Large intestine (tissue), 3 donors: ENCODE measurements at regions not wholly inside any gene's neighbourhood (a gene's known extent, or its start where the extent isn't known, plus 50 kb on each side); places are given as distances from the start of the nearest gene placed in this dataset.
A peak's percentile ranks its signal among the peaks of the same experiment; 100 is the strongest.
"Not testable (repeated sequence)": the region's sequence is repeated elsewhere in the genome, so short reads cannot be mapped to it uniquely, and the experiment has no call there.

Source experiments
- DNase-seq, 2 donors: peaks; one replicate each; pipeline versions ENCODE4 v3.0.0 to v3.0.0-alpha.2; 2013
- H3K27ac ChIP-seq: one replicate; pipeline ENCODE4 v1.5.1; 2013; ENCODE audit warnings: low read length
- H3K27me3 ChIP-seq: 2 replicates; pipeline ENCODE4 v1.6.1; 2013; ENCODE audit warnings: low read length; ENCODE audit not compliant: control insufficient read depth, insufficient read depth
- H3K36me3 ChIP-seq: 2 replicates; pipeline ENCODE4 v1.6.1; 2013; ENCODE audit warnings: low read length; ENCODE audit not compliant: control insufficient read depth, insufficient read depth
- H3K4me1 ChIP-seq: one replicate; pipeline ENCODE4 v1.6.1; 2013; ENCODE audit warnings: low read length; ENCODE audit not compliant: control insufficient read depth, insufficient read depth
- H3K4me3 ChIP-seq: one replicate; pipeline ENCODE4 v1.5.1; 2013; ENCODE audit warnings: low read length
- H3K9me3 ChIP-seq: one replicate; pipeline ENCODE4 v1.6.1; 2013; ENCODE audit warnings: mild to moderate bottlenecking, low read depth, low read length, moderate library complexity; ENCODE audit not compliant: control insufficient read depth
- WGBS: methylation state at CpG from one replicate; pipeline ENCODE4 v1.1.5; 2013; ENCODE audit warnings: low lambda C conversion rate; ENCODE audit not compliant: insufficient coverage; 5-methylcytosine and 5-hydroxymethylcytosine counted together

- 63% methylated on average over 1 of the region's 2 CpGs for WGBS
- DNase-seq: no peak
Measured at GRCh38 chr4:18441676-18442075, 420.1 kb upstream of the LCORL start.

GRCh38 chr4:18441203-18441590 is 419.6 kb upstream of the LCORL start:
- Histone ChIP-seq H3K4me1 (peaks cover 10% of the 10 kb centered on the region), H3K27me3 (no peaks in the 10 kb centered on the region), H3K36me3 (no peaks in the 10 kb centered on the region), H3K27ac (peak overlapping the region; percentile 20), H3K9me3 (peaks cover 10% of the 10 kb centered on the region), H3K4me3 (no peak overlapping the region)
- no peak for DNase-seq
- no CpG with 5 or more reads among the region's 3 CpGs for WGBS

More at GRCh38 chr4:18441676-18442075, 420.1 kb upstream of the LCORL start:
- H3K4me1 ChIP-seq: peaks cover 10% of the 10 kb centered on the region
- no peaks in the 10 kb centered on the region for H3K36me3 ChIP-seq
- H3K9me3 ChIP-seq: peaks cover 10% of the 10 kb centered on the region
- no peak overlapping the region for H3K27ac ChIP-seq
- no peak overlapping the region for H3K4me3 ChIP-seq
- no peaks in the 10 kb centered on the region for H3K27me3 ChIP-seq

- WGBS: no CpG with 5 or more reads among the region's 7 CpGs
- Histone ChIP-seq H3K27ac (peak overlapping the region; percentile 20), H3K36me3 (no peaks in the 10 kb centered on the region), H3K4me1 (peaks cover 10% of the 10 kb centered on the region), H3K9me3 (peaks cover 9% of the 10 kb centered on the region), H3K4me3 (no peak overlapping the region), H3K27me3 (no peaks in the 10 kb centered on the region)
- DNase-seq: no peak
Measured at GRCh38 chr4:18440527-18441202, 419.1 kb upstream of the LCORL start.

- peak; percentile 81 to 91 for DNase-seq
- no peaks in the 10 kb centered on the region for H3K27me3 ChIP-seq
- no peaks in the 10 kb centered on the region for H3K36me3 ChIP-seq
- peaks cover 10% of the 10 kb centered on the region for H3K4me1 ChIP-seq
- H3K4me3 ChIP-seq: no peak overlapping the region
- no peaks in the 10 kb centered on the region for H3K9me3 ChIP-seq
- peak overlapping the region; percentile 56 for H3K27ac ChIP-seq
- WGBS: 60% methylated on average over 1 of the region's 3 CpGs
Measured at GRCh38 chr4:18439311-18439710, 417.8 kb upstream of the LCORL start.

- Histone ChIP-seq H3K36me3 (no peaks in the 10 kb centered on the region), H3K27ac (no peak overlapping the region), H3K9me3 (no peaks in the 10 kb centered on the region), H3K4me1 (peaks cover 8% of the 10 kb centered on the region), H3K27me3 (no peaks in the 10 kb centered on the region), H3K4me3 (no peak overlapping the region)
- no peak for DNase-seq
Measured at GRCh38 chr4:18435781-18436180, 414.2 kb upstream of the LCORL start.

- peaks cover 8% of the 10 kb centered on the region for H3K9me3 ChIP-seq
Measured at GRCh38 chr4:18422685-18423084, 401.1 kb upstream of the LCORL start.

GRCh38 chr4:18421519-18421918 is 400.0 kb upstream of the LCORL start:
- Histone ChIP-seq H3K27ac (no peak overlapping the region), H3K4me3 (no peak overlapping the region), H3K4me1 (peaks cover 6% of the 10 kb centered on the region), H3K9me3 (peaks cover 8% of the 10 kb centered on the region), H3K27me3 (no peaks in the 10 kb centered on the region), H3K36me3 (no peaks in the 10 kb centered on the region)
- DNase-seq: no peak
- WGBS: no CpG with 5 or more reads among the region's 2 CpGs

More at GRCh38 chr4:18422685-18423084, 401.1 kb upstream of the LCORL start:
- no peak for DNase-seq
- no peak overlapping the region for H3K4me3 ChIP-seq
- no peaks in the 10 kb centered on the region for H3K27me3 ChIP-seq
- H3K27ac ChIP-seq: no peak overlapping the region
- no CpG with 5 or more reads among the region's 4 CpGs for WGBS
- no peaks in the 10 kb centered on the region for H3K36me3 ChIP-seq
- H3K4me1 ChIP-seq: peaks cover 6% of the 10 kb centered on the region

- no peak for DNase-seq
- WGBS: 95% methylated on average over 2 of the region's 3 CpGs
- no peaks in the 10 kb centered on the region for H3K27me3 ChIP-seq
Measured at GRCh38 chr4:18419780-18420179, 398.2 kb upstream of the LCORL start.

GRCh38 chr4:18418195-18418898 is 396.8 kb upstream of the LCORL start:
- not testable (repeated sequence) for H3K36me3 ChIP-seq, H3K27ac ChIP-seq, H3K27me3 ChIP-seq, H3K4me1 ChIP-seq, H3K4me3 ChIP-seq, DNase-seq, H3K9me3 ChIP-seq
- WGBS: no CpG with 5 or more reads among the region's 51 CpGs

More at GRCh38 chr4:18419780-18420179, 398.2 kb upstream of the LCORL start:
- Histone ChIP-seq H3K27ac (no peak overlapping the region), H3K4me1 (peaks cover 6% of the 10 kb centered on the region), H3K4me3 (no peak overlapping the region), H3K36me3 (no peaks in the 10 kb centered on the region), H3K9me3 (peaks cover 8% of the 10 kb centered on the region)

GRCh38 chr4:18417651-18418050 is 396.1 kb upstream of the LCORL start:
- H3K27ac ChIP-seq, H3K4me1 ChIP-seq, H3K9me3 ChIP-seq, H3K27me3 ChIP-seq, DNase-seq, H3K4me3 ChIP-seq, H3K36me3 ChIP-seq: not testable (repeated sequence)
- no CpG with 5 or more reads among the region's 15 CpGs for WGBS

GRCh38 chr4:18406264-18406663 is 384.7 kb upstream of the LCORL start:
- no peak overlapping the region for H3K4me3 ChIP-seq
- H3K27me3 ChIP-seq: no peaks in the 10 kb centered on the region
- H3K27ac ChIP-seq: peak overlapping the region; percentile 60
- no peaks in the 10 kb centered on the region for H3K9me3 ChIP-seq
- no peaks in the 10 kb centered on the region for H3K36me3 ChIP-seq
- WGBS: 20% methylated on average over 1 of the region's 1 CpG
- peaks cover 48% of the 10 kb centered on the region for H3K4me1 ChIP-seq
- peak in 1 of 2 donors; percentile 69 for DNase-seq
